ENCODE measurements at regions not wholly inside any gene's neighbourhood (a gene's known extent, or its start where the extent isn't known, plus 50 kb on each side); places are given as distances from the start of the nearest gene placed in this dataset.
"Not testable (repeated sequence)": the region's sequence is repeated elsewhere in the genome, so short reads cannot be mapped to it uniquely, and the experiment has no call there.

DNA sequence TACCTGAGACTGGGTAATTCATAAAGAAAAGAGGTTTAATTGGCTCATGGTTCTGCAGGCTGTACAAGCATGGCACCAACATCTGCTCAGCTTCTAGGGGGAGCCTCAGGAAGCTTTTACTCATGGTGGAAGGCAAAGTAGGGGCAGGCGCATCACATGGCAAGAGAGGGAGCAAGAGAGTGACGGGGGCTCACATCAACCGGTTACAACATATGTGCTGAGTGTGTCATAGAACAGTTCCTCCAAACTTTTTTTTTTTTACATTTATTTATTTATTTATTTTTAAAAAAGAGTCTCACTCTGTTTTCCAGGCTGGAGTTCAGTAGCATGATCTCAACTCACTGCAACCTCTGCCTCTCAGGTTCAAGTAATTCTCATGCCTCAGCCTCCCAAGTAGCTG lies 143.8 kb downstream of the SMIM20 start:
- H3K9me3 Mint-ChIP-seq; ATAC-seq (ENCODE audit: low read depth); H3K4me3 Mint-ChIP-seq; DNase-seq; H3K27ac Mint-ChIP-seq; POLR2A ChIA-PET; H3K36me3 Mint-ChIP-seq: not testable (repeated sequence)
- peaks cover 14% of the 10 kb centered on the region for H3K4me1 Mint-ChIP-seq
- peaks cover 16% of the 10 kb centered on the region for H3K27me3 Mint-ChIP-seq

DNA sequence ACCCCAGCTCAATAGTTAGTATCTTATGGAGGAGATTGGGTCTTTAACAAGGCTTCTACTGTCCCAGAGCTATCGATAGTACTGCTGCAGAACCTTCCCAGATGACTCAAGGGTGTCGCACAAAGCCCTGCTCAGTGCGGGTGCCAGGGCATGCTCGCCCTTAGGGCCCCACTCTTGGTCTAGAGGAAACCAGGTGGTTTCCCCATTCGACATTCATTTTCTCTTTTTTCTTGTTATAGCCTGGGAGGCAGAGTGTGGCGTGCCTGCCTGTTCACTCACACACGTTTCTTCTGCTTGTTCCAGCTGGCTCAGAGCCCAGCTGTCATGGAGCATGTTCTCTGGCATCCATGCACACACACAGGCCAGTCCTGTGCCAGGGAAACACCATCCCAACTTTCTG lies 144.5 kb downstream of the SMIM20 start:
- ATAC-seq (ENCODE audit: low read depth) (no peak), DNase-seq (no peak)
- POLR2A ChIA-PET, result no interaction called here
- peaks cover 6% of the 10 kb centered on the region for H3K9me3 Mint-ChIP-seq
- peaks cover 2% of the 10 kb centered on the region for H3K36me3 Mint-ChIP-seq
- peaks cover 9% of the 10 kb centered on the region for H3K4me1 Mint-ChIP-seq
- peaks cover 11% of the 10 kb centered on the region for H3K27me3 Mint-ChIP-seq
- no peak overlapping the region for H3K27ac Mint-ChIP-seq
- no peak overlapping the region for H3K4me3 Mint-ChIP-seq

DNA sequence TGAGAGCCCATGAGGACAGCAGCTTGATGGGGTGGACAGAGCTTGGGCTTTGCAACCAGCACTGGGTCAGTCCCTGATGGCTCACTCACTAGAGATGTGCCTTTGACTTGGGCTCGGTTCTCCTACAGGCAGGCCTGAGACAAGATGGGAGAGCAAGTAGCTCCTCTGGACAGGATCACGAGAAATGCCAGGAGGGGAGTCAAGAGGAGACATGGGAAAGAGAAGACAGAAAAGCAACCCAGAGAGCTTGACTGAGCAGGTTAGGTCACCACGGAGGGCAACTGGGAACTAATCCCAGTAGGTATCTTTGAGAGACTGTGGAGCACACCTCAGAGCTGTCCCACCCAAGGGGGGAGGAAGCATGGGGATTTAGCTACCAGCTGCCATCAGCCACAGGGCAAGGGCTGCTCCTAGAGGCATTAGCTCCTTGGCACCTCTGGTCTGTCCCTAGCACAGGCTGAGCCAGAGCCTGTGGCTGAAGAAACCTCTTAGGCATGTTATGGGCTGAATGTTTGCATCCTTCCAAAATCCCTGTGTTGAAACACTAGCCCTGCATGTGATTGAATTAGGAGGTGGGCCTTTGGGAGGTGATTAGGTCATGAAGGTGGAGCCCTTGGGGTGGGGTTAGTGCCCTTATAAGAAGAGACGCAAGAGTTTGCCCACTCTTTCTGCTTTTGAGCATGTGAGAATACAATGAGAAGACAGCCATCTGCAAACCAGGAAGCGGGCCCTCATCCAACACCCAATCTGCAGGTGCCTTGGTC lies 145.6 kb downstream of the SMIM20 start:
- H3K27ac Mint-ChIP-seq, result no peak overlapping the region
- peaks cover 6% of the 10 kb centered on the region for H3K9me3 Mint-ChIP-seq
- peaks cover 11% of the 10 kb centered on the region for H3K27me3 Mint-ChIP-seq
- no peak overlapping the region for H3K4me3 Mint-ChIP-seq
- peaks cover 2% of the 10 kb centered on the region for H3K36me3 Mint-ChIP-seq
- POLR2A ChIA-PET, result no interaction called here
- DNase-seq (no peak), ATAC-seq (ENCODE audit: low read depth) (no peak)
- H3K4me1 Mint-ChIP-seq, result peaks cover 9% of the 10 kb centered on the region

DNA sequence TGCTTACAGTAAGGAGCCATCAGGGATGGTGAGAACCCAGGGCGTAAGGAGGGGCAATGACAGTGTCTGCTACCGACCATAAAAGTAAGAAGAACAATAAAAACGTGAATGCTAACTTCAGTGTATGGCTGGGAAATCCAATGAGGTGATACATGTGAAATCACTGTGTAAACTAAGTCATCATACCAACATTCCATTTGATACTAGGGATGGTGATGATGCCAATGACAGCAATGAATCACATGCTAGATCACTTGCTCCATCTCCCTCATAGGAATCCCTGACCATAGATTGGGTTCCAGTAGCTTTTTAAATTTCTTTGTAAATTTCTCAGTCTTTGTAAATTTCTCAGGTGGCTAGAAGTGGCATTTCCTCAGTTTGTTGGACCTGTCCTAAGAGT lies 146.3 kb downstream of the SMIM20 start:
- Mint-ChIP-seq H3K36me3 (peaks cover 2% of the 10 kb centered on the region), H3K27ac (no peak overlapping the region), H3K9me3 (peaks cover 6% of the 10 kb centered on the region), H3K4me3 (no peak overlapping the region), H3K27me3 (peaks cover 11% of the 10 kb centered on the region), H3K4me1 (peaks cover 9% of the 10 kb centered on the region)
- POLR2A ChIA-PET, result no interaction called here
- no peak for ATAC-seq (ENCODE audit: low read depth)
- no peak for DNase-seq

DNA sequence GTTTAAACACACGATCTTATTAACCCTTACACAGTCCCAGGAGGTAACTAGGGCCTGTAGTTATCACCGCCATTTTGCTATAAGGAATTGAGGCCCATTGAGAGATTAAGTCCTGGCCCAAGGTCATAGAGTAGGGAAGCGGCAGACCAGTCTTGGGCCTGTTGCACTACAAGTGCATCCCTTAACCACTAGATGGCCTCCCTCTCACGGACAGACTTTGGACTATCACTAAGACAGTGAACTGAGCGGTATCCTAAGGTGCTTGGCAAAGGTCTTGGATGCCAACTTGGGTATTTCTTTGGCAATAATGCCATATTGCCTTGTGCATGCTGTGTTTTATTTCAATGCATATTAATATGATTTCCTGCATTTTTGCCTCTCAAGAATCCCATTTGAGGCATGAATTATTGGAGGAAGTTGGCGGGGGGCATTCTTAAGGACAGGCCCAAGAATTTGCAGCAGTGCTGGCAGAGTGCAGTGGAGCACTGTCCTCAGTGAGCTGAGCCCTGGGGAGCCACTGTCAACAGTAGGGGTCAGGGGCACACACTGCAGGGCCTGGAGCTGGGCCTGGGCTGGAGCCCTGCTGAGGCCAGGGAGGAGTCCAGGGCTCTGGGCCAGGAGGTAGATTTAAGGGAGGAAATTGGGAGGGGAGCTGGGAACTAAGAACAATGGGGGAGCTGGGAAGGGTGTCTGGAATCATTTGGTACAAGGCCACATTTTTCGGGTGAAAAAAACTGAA lies 147.4 kb downstream of the SMIM20 start:
- POLR2A ChIA-PET, result no interaction called here
- no peak overlapping the region for H3K27ac Mint-ChIP-seq
- peaks cover 8% of the 10 kb centered on the region for H3K4me1 Mint-ChIP-seq
- H3K36me3 Mint-ChIP-seq, result peaks cover under 1% of the 10 kb centered on the region
- ATAC-seq (ENCODE audit: low read depth) (peak; percentile 83), DNase-seq (no peak)
- H3K27me3 Mint-ChIP-seq, result peaks cover 10% of the 10 kb centered on the region
- peaks cover 4% of the 10 kb centered on the region for H3K9me3 Mint-ChIP-seq
- no peak overlapping the region for H3K4me3 Mint-ChIP-seq

DNA sequence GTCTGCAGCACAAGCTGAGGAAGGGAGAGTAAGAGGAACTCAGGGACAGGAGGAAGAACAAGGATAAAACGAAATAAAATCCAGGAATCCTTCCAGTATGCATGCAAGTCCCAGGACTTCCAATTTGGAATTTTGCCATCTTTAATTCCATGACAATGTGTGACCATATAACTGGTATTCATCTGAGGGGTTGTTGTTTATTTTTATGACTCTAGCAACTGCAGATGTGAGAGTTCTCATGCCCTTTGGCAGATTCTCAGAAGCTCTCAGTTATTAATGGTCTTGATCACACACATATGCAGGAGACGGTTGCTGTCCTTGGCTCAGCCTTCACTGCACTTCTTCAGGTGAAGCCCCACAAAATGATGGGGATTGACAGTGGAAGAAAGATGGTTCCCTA lies 148.2 kb downstream of the SMIM20 start:
- peaks cover 13% of the 10 kb centered on the region for H3K27me3 Mint-ChIP-seq
- H3K4me1 Mint-ChIP-seq, result peaks cover 7% of the 10 kb centered on the region
- ATAC-seq (ENCODE audit: low read depth), result no peak
- H3K27ac Mint-ChIP-seq, result no peak overlapping the region
- no peaks in the 10 kb centered on the region for H3K36me3 Mint-ChIP-seq
- POLR2A ChIA-PET, result no interaction called here
- H3K9me3 Mint-ChIP-seq, result peaks cover 3% of the 10 kb centered on the region
- no peak for DNase-seq
- H3K4me3 Mint-ChIP-seq, result no peak overlapping the region

DNA sequence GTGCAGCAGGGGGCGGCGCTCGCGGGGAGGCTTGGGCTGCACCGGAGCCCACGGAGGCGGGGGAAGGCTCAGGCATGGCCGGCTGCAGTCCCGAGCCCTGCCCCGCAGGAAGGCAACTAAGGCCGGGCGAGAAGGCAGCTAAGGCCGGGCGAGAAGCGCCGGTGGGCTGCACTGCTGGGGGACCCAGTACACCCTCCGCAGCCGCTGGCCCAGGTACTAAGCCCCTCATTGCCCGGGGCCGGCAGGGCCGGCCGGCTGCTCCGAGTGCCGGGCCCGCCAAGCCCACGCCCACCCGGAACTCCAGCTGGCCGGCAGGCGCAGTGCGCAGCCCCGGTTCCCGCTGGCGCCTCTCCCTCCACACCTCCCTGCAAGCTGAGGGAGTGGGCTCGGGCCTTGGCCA lies 150.0 kb downstream of the SMIM20 start:
- ATAC-seq (ENCODE audit: low read depth); H3K27me3 Mint-ChIP-seq; H3K27ac Mint-ChIP-seq; POLR2A ChIA-PET; DNase-seq; H3K4me3 Mint-ChIP-seq; H3K4me1 Mint-ChIP-seq; H3K36me3 Mint-ChIP-seq; H3K9me3 Mint-ChIP-seq: not testable (repeated sequence)

DNA sequence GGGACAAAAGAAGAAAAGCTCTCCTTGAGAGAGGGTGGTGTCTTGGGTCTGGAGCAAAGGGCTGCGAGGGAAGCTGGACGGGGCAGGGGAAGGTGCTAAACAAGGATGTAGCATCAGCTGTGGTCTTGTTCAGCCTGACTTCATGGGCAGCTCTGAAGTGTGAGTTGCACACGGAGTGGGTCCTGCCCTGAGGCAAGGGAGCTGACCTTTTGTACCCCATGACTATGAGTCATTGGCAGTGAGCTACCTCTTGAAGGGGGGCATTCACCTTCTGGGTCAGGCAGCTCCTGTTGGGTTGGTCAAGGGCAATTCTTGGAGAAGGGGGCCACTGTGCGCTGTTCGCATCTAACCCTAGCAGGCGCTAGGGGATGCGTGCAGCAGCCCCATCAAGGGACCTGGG lies 151.8 kb downstream of the SMIM20 start:
- Mint-ChIP-seq H3K4me1 (peaks cover 6% of the 10 kb centered on the region), H3K27me3 (peaks cover 6% of the 10 kb centered on the region), H3K27ac (no peak overlapping the region), H3K4me3 (no peak overlapping the region), H3K9me3 (no peaks in the 10 kb centered on the region), H3K36me3 (peaks cover 2% of the 10 kb centered on the region)
- no peak for DNase-seq
- ATAC-seq (ENCODE audit: low read depth), result no peak
- POLR2A ChIA-PET, result no interaction called here

DNA sequence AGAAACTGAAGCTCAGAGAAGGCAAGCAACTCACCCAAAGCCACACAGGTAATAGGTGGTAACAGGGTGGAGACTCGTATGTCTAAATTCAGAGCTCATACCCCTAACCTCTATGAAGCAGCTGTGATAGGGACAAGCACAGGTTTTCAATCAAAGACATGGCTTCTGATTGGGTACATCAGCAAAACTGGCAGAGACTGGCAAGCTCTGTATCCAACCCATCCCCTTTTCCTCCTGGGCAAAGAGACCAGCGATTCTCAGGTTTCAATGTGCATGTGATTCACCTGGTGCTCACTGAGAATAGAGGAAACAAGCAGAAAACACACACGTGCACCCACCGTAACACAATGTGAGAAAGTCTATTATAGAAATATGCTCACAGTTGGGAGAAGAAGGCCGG lies 153.0 kb downstream of the SMIM20 start:
- peaks cover 4% of the 10 kb centered on the region for H3K4me1 Mint-ChIP-seq
- H3K9me3 Mint-ChIP-seq, result no peaks in the 10 kb centered on the region
- POLR2A ChIA-PET, result no interaction called here
- no peak for ATAC-seq (ENCODE audit: low read depth)
- DNase-seq, result no peak
- H3K4me3 Mint-ChIP-seq, result no peak overlapping the region
- H3K36me3 Mint-ChIP-seq, result peaks cover 2% of the 10 kb centered on the region
- H3K27me3 Mint-ChIP-seq, result peaks cover 6% of the 10 kb centered on the region
- H3K27ac Mint-ChIP-seq, result no peak overlapping the region

DNA sequence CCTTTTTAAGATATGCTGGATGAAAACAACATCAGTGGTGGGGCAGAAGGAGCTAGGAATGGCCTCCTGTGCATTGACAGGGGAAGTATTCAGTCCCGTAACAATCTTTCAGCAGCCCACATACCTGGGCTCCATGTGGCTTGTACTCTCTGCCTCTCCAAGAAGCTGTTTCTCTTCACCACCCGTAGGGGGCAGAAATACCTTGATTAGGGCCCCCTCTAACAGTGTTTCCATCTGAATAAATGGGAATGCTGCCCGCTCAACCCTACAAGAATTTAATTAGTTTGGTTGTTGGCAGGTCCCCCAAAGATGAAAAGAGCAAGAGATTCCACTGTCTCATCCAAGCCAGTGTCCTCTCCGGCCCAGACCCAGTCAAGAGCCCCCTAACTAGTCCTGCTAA lies 155.2 kb downstream of the SMIM20 start:
- peaks cover 6% of the 10 kb centered on the region for H3K27me3 Mint-ChIP-seq
- peaks cover 3% of the 10 kb centered on the region for H3K9me3 Mint-ChIP-seq
- POLR2A ChIA-PET, result interaction anchor here (0.7 kb wide), 1 partner anchor 129 kb away, joined by 4 read pairs; no protein-coding TSS in a partner anchor

DNA sequence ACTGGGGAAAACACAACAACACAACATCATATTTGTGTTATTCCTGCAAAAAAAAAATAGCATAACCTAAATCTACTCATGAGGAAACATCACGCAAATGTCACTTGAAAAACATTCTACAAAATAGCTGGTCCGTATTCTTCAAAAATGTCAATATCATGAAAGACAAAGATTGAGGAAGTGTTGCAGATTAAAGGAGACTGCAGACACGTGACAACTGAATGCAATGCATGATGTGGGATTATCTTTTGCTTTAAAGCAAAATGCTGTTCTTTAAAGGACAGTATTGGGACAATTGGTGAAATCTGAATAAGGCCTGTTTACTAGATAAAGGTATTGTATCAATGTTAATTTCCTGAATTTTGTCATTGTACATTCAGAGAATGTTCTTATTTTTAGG lies 157.7 kb downstream of the SMIM20 start:
- ATAC-seq (ENCODE audit: low read depth), result no peak
- no peak overlapping the region for H3K4me3 Mint-ChIP-seq
- no peak for DNase-seq
- peaks cover 2% of the 10 kb centered on the region for H3K27me3 Mint-ChIP-seq
- H3K4me1 Mint-ChIP-seq, result peaks cover 25% of the 10 kb centered on the region
- POLR2A ChIA-PET, result no interaction called here
- peaks cover 8% of the 10 kb centered on the region for H3K9me3 Mint-ChIP-seq
- no peak overlapping the region for H3K27ac Mint-ChIP-seq
- H3K36me3 Mint-ChIP-seq, result peaks cover 12% of the 10 kb centered on the region

More for the DNA sequence above, 155.2 kb downstream of the SMIM20 start:
- peak; percentile 63 for ATAC-seq (ENCODE audit: low read depth)
- peaks cover 6% of the 10 kb centered on the region for H3K4me1 Mint-ChIP-seq
- H3K36me3 Mint-ChIP-seq, result peaks cover 2% of the 10 kb centered on the region
- no peak overlapping the region for H3K27ac Mint-ChIP-seq
- no peak for DNase-seq
- no peak overlapping the region for H3K4me3 Mint-ChIP-seq

DNA sequence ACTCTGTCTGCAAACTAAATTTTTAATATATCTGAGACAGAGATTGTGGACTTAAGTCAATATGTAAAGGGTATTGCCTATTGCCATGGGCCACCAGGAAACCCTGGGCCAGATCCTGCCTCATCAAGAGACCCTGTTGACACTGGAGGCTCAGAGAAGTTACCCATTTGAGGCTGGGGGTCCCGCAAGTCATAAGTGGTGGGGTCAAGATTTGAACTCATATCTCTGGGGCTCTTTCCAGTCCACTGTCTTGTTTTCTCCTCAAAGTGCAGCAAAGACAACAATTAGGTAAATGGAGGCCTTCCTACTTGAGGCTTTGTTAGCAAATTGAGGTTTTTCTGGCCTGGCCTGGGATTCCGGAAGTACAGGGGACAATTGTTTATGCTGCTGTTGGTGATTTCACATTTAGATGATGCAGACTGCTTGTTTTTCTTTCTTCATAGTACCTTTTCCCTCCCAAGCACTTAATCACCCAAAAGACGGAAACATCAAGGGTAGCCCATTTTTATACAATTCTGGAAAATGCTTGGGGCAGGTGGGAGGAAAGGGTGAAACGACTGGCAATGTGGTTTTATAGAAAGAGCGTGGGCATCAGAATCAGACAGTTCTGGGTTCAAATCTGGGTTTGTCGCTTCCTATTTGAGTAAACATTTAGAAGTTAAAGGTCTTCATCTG lies 160.0 kb downstream of the SMIM20 start:
- Mint-ChIP-seq H3K27me3 (no peaks in the 10 kb centered on the region), H3K4me1 (peaks cover 35% of the 10 kb centered on the region), H3K9me3 (peaks cover 16% of the 10 kb centered on the region), H3K4me3 (no peak overlapping the region), H3K27ac (no peak overlapping the region), H3K36me3 (peaks cover 22% of the 10 kb centered on the region)
- no peak for DNase-seq
- POLR2A ChIA-PET, result no interaction called here
- no peak for ATAC-seq (ENCODE audit: low read depth)

DNA sequence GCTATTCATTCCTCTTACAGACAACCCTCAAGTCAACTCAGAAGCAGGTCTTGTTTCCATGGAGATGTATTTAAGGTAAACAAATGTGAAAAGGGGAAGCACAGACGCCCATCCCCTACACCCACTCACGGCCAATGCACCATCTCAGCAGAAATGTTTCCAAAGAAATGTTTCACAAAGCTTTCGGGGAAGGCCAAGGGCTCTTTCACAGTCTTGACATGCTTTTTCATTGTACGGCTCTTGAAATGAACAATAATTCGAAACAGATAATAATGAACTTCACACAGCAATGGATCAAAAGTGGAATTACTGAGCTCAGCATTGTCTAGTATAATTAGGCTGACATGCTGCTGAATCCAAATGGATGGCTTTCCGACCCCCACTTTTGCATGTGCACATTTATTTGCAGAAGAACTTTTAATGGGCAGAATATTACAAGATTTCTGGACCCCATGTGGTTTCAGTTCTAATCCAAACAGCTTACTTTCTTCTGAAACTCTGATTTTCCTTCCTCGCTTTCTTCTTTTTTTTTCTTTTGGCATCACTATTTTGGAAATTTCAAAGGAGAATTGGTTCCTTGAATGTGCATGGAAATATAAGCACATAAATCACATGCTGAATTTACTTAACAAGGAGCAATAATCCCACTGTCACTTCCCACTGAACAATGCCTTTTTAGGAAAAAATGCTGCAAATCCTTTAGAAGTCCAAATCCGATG lies 160.9 kb downstream of the SMIM20 start:
- H3K36me3 Mint-ChIP-seq, result peaks cover 22% of the 10 kb centered on the region
- DNase-seq (no peak), ATAC-seq (ENCODE audit: low read depth) (no peak)
- peaks cover 16% of the 10 kb centered on the region for H3K9me3 Mint-ChIP-seq
- POLR2A ChIA-PET, result interaction anchor here (1.4 kb wide), 1 partner anchor 244 kb away, joined by 10 read pairs; no protein-coding TSS in a partner anchor
- no peaks in the 10 kb centered on the region for H3K27me3 Mint-ChIP-seq
- peaks cover 31% of the 10 kb centered on the region for H3K4me1 Mint-ChIP-seq
- no peak overlapping the region for H3K27ac Mint-ChIP-seq
- H3K4me3 Mint-ChIP-seq, result peak overlapping the region; percentile 10
